SJSA1 (cell line): ENCODE measurements at regions not wholly inside any gene's neighbourhood (a gene's known extent, or its start where the extent isn't known, plus 50 kb on each side); places are given as distances from the start of the nearest gene placed in this dataset.
"Not testable (repeated sequence)": the region's sequence is repeated elsewhere in the genome, so short reads cannot be mapped to it uniquely, and the experiment has no call there.

Experiments used
- DNase-seq, 2 experiments: peaks; one replicate each; pipeline ENCODE4 v3.0.0-alpha.2; 2015 to 2020; ENCODE audit warnings: low spot score in 2 of 2, low read depth in 1 of 2
- H3K27ac ChIP-seq: fragments of 250-450 bp; sonication (Bioruptor Pico); 2 replicates; pipeline ENCODE4 v1.5.1; 2020; ENCODE audit warnings: mild to moderate bottlenecking, moderate library complexity
- H3K27me3 ChIP-seq: fragments of 250-450 bp; sonication (Bioruptor Pico); replicated peaks from 2 replicates; pipeline ENCODE4 v1.5.1; 2020; ENCODE audit warnings: mild to moderate bottlenecking, moderate library complexity
- H3K36me3 ChIP-seq: fragments of 250-450 bp; sonication (Bioruptor Pico); 2 replicates; pipeline ENCODE4 v1.5.1; 2020; ENCODE audit warnings: mild to moderate bottlenecking
- H3K4me1 ChIP-seq: fragments of 250-450 bp; sonication (Bioruptor Pico); replicated peaks from 2 replicates; pipeline ENCODE4 v1.6.1; 2021; ENCODE audit warnings: mild to moderate bottlenecking
- H3K4me3 ChIP-seq: fragments of 250-450 bp; sonication (Bioruptor Pico); 2 replicates; pipeline ENCODE4 v1.5.1; 2020; ENCODE audit warnings: mild to moderate bottlenecking
- H3K9me3 ChIP-seq: fragments of 250-450 bp; sonication (Bioruptor Pico); replicated peaks from 2 replicates; pipeline ENCODE4 v1.5.1; 2020; ENCODE audit warnings: mild to moderate bottlenecking

DNA sequence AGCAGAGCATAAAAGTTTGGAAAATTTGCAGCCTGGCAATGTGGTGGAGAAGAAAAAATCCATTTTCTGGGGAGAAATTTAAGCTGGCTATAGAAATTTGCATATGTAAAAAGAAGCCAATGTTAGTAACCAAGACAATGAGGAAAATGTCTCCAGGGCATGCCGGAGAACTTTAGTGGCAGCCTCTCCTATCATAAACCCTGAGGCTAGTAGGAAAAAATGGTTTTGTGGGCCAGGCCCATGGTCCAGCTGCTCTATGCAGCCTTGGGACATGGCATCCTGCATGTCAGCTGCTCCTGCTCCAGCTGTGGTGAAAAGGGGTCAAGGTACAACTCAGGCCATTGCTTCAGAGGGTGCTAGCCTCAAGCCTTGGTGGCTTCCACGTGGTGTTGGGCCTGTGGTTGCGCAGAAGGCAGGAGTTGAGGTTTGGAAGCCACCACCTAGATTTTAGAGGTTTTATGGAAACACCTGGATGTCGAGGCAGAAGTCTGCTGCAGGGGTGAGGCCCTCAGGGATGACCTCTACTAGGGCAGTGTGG lies 101.8 kb upstream of the SYNCRIP start:
- Histone ChIP-seq H3K4me1 (no peaks in the 10 kb centered on the region), H3K4me3 (no peak overlapping the region), H3K36me3 (no peaks in the 10 kb centered on the region), H3K27me3 (no peaks in the 10 kb centered on the region), H3K9me3 (no peaks in the 10 kb centered on the region; the same call in 1 of the 2 replicates), H3K27ac (no peak overlapping the region)
- no peak for DNase-seq

GRCh38 chr6:85726206-85726605 lies 83.5 kb upstream of the SYNCRIP start:
- H3K27me3 ChIP-seq = no peaks in the 10 kb centered on the region

GRCh38 chr6:85715797-85716196 lies 73.1 kb upstream of the SYNCRIP start:
- Histone ChIP-seq H3K4me1 (no peaks in the 10 kb centered on the region), H3K9me3 (no peaks in the 10 kb centered on the region), H3K4me3 (no peak overlapping the region), H3K36me3 (no peaks in the 10 kb centered on the region), H3K27me3 (no peaks in the 10 kb centered on the region), H3K27ac (no peak overlapping the region)
- no peak for DNase-seq

More at GRCh38 chr6:85726206-85726605, 83.5 kb upstream of the SYNCRIP start:
- DNase-seq = no peak
- no peak overlapping the region for H3K27ac ChIP-seq
- no peaks in the 10 kb centered on the region for H3K4me1 ChIP-seq
- no peaks in the 10 kb centered on the region for H3K36me3 ChIP-seq
- H3K9me3 ChIP-seq = no peaks in the 10 kb centered on the region; the same call in 1 of the 2 replicates
- no peak overlapping the region for H3K4me3 ChIP-seq

GRCh38 chr6:85714893-85715530 lies 72.3 kb upstream of the SYNCRIP start:
- H3K36me3 ChIP-seq = no peaks in the 10 kb centered on the region
- H3K9me3 ChIP-seq = no peaks in the 10 kb centered on the region
- no peaks in the 10 kb centered on the region for H3K4me1 ChIP-seq
- DNase-seq = no peak
- no peaks in the 10 kb centered on the region for H3K27me3 ChIP-seq
- no peak overlapping the region for H3K4me3 ChIP-seq
- no peak overlapping the region for H3K27ac ChIP-seq

DNA sequence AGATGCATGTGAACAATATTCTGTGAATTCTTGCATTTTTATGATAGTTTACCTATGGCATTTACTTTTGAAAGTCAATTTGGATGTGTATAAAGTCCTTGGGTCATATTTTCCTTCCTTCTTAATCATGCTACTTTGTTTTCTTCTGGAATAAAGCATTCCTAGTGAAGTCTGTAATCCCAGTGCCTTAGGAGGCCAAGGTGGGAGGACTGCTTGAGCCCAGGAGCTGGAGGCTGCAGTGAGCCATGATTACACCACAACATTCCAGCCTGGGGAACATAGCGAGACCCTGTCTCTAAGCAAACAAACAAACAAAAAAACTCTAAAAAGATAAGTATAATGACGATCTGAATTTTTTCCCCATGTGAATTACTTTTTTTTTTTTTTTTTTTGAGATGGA lies 69.7 kb upstream of the SYNCRIP start:
- DNase-seq = no peak
- no peaks in the 10 kb centered on the region for H3K36me3 ChIP-seq
- no peaks in the 10 kb centered on the region for H3K27me3 ChIP-seq
- no peaks in the 10 kb centered on the region for H3K4me1 ChIP-seq
- H3K9me3 ChIP-seq = no peaks in the 10 kb centered on the region
- no peak overlapping the region for H3K4me3 ChIP-seq
- H3K27ac ChIP-seq = no peak overlapping the region

DNA sequence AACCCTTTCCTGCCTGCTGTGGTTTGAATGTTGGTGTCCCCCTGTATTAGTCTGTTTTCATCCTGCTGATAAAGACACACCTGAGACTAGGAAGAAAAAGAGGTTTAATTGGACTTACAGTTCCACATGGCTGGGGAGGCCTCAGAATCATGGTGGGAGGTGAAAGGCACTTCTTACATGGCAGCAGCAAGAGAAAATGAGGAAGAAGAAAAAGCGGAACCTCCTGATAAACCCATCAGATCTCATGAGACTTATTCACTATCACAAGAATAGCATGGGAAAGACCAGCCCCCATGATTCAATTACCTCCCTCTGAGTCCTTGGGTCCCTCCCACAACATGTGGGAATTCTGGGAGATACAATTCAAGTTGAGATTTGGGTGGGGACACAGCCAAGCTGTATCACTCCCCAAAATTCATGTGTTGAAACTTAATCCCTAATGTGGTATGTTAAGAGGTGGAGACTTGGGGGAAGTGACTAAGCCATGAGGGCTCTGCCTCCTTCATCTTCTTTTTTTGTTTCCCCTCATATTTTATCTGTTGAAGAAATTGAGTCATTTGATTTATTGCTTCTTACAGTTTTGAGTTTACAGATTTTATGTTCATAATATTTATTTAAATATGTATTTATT lies 64.9 kb upstream of the SYNCRIP start:
- not testable (repeated sequence) for H3K9me3 ChIP-seq, H3K4me1 ChIP-seq, H3K4me3 ChIP-seq, DNase-seq, H3K27me3 ChIP-seq, H3K36me3 ChIP-seq, H3K27ac ChIP-seq

GRCh38 chr6:85706272-85706671 lies 63.6 kb upstream of the SYNCRIP start:
- H3K4me3 ChIP-seq = no peak overlapping the region
- no peak for DNase-seq
- H3K4me1 ChIP-seq = no peaks in the 10 kb centered on the region
- no peaks in the 10 kb centered on the region for H3K36me3 ChIP-seq
- H3K9me3 ChIP-seq = no peaks in the 10 kb centered on the region
- H3K27me3 ChIP-seq = no peaks in the 10 kb centered on the region
- H3K27ac ChIP-seq = no peak overlapping the region

DNA sequence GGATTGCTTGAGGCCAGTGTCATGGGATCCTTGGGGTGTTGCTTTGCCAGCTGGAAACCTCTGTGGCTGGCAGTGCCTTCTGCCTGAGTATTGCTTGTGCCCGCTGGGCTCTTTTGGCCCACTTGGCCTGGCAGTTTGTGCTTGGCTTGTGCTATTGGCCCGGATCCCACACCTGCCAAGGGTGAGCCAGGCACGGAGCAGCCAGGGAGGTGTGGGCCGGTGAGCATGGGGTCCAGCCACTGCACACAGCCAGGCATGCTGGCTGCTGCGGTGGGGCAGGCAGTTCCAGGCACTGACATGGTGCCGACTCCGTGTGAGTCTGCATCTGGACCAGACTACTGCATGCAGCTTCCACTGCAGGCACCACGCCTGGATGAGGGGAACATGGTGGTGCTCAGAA lies 62.5 kb upstream of the SYNCRIP start:
- Histone ChIP-seq H3K36me3 (no peaks in the 10 kb centered on the region), H3K4me3 (no peak overlapping the region), H3K27ac (no peak overlapping the region), H3K27me3 (no peaks in the 10 kb centered on the region), H3K9me3 (no peaks in the 10 kb centered on the region), H3K4me1 (no peaks in the 10 kb centered on the region)
- no peak for DNase-seq

DNA sequence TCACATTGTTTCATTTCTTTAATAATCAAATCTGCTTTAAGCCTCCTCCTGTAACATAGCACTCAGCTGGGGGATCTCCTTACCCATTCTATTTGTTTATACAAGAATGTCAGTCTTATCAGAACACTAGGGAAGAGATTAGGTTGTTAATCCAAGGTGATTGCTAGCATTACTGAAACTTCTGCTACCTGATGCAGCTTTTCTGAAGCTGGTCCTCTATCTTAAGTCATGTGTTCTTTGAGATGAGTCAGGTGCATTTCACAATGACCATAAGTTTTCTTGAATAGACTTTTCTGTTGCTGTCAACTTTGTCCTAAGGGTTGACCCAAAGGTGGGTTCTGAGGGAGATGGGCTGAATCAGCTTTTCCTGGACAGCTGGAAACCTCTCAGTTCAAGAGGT lies 60.7 kb upstream of the SYNCRIP start:
- no peak overlapping the region for H3K4me3 ChIP-seq
- no peak overlapping the region for H3K27ac ChIP-seq
- H3K36me3 ChIP-seq = no peaks in the 10 kb centered on the region
- H3K27me3 ChIP-seq = no peaks in the 10 kb centered on the region
- no peaks in the 10 kb centered on the region for H3K4me1 ChIP-seq
- no peaks in the 10 kb centered on the region for H3K9me3 ChIP-seq
- no peak for DNase-seq
